ENCODE measurements at regions not wholly inside any gene's neighbourhood (a gene's known extent, or its start where the extent isn't known, plus 50 kb on each side); places are given as distances from the start of the nearest gene placed in this dataset.
A peak's percentile ranks its signal among the peaks of the same experiment; 100 is the strongest.
"Not testable (repeated sequence)": the region's sequence is repeated elsewhere in the genome, so short reads cannot be mapped to it uniquely, and the experiment has no call there.

DNA sequence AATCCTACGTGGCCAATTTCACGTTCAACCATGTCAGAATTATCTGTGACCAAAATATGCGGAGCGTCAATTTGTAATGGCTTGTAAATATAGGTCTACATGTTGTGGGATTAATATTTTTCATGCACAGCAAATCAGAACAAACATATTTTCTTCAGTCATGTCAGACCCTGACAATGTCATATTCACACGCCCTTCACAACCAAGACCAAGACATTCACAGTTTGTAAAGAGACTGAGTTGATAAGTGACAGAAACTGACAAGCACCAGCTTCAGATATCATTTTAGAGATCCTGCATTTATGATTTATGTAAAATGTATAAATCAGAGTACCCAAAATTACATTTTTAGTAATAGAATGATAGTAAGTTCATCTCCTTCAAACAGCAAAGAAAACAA is 57.3 kb upstream of the NOVA1 start:
- TF ChIP-seq, protein P1, sequence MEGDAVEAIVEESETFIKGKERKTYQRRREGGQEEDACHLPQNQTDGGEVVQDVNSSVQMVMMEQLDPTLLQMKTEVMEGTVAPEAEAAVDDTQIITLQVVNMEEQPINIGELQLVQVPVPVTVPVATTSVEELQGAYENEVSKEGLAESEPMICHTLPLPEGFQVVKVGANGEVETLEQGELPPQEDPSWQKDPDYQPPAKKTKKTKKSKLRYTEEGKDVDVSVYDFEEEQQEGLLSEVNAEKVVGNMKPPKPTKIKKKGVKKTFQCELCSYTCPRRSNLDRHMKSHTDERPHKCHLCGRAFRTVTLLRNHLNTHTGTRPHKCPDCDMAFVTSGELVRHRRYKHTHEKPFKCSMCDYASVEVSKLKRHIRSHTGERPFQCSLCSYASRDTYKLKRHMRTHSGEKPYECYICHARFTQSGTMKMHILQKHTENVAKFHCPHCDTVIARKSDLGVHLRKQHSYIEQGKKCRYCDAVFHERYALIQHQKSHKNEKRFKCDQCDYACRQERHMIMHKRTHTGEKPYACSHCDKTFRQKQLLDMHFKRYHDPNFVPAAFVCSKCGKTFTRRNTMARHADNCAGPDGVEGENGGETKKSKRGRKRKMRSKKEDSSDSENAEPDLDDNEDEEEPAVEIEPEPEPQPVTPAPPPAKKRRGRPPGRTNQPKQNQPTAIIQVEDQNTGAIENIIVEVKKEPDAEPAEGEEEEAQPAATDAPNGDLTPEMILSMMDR (IDR thresholded peaks at IDR 0.05): no peak
- Mint-ChIP-seq H3K9me3 (no peaks in the 10 kb centered on the region), H3K27ac (no peak overlapping the region), H3K4me1 (peaks cover 6% of the 10 kb centered on the region), H3K36me3 (ENCODE audit: low read depth) (no peaks in the 10 kb centered on the region), H3K4me3 (no peak overlapping the region), H3K27me3 (ENCODE audit: low read depth, poor library complexity) (no peaks in the 10 kb centered on the region)
- DNase-seq: no peak

DNA sequence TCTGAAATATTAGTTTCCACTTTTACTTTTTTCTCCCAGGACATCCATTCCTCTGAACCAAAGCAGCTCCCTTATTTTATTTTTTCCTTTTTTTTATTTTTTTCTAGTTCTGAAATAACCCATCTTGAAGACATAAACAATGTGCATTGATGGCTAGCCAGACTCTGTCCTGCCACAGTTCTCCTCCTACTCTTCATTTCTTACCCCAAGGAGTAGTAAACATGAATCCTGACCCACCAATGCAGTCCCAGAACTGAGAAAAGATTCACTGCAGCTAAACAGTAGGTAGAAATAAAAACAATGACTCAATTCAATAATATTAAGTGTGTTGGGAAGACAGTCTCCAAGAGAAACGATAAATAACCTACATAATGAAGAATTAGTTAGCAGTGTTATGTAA is 65.7 kb upstream of the NOVA1 start:
- H3K9me3 Mint-ChIP-seq: peaks cover 15% of the 10 kb centered on the region
- peaks cover 3% of the 10 kb centered on the region for H3K27me3 Mint-ChIP-seq (ENCODE audit: low read depth, poor library complexity)
- no peak overlapping the region for H3K4me3 Mint-ChIP-seq
- DNase-seq: no peak
- no peak overlapping the region for H3K27ac Mint-ChIP-seq
- no peaks in the 10 kb centered on the region for H3K4me1 Mint-ChIP-seq
- H3K36me3 Mint-ChIP-seq (ENCODE audit: low read depth): peaks cover 6% of the 10 kb centered on the region
- TF ChIP-seq, protein P1 (IDR thresholded peaks at IDR 0.05): no peak

DNA sequence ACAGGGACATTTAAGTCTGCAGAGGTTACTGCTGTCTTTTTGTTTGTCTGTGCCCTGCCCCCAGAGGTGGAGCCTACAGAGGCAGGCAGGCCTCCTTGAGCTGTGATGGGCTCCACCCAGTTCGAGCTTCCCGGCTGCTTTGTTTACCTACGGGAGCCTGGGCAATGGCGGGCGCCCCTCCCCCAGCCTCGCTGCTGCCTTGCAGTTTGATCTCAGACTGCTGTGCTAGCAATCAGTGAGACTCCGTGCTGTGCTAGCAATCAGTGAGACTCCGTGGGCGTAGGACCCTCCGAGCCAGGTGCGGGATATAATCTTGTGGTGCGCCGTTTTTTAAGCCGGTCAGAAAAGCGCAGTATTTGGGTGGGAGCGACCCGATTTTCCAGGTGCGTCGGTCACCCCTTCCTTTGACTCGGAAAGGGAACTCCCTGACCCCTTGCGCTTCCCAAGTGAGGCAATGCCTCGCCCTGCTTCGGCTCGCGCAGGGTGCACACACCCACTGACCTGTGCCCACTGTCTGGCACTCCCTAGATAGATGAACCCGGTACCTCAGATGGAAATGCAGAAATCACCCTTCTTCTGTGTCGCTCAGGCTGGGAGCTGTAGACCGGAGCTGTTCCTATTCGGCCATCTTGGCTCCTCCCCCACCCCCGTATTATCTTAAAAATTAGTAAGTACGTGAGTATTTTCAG is 81.0 kb upstream of the NOVA1 start:
- H3K4me3 Mint-ChIP-seq: peak overlapping the region; percentile 27
- H3K27me3 Mint-ChIP-seq (ENCODE audit: low read depth, poor library complexity); DNase-seq; H3K27ac Mint-ChIP-seq; H3K4me1 Mint-ChIP-seq: not testable (repeated sequence)
- peaks cover 41% of the 10 kb centered on the region for H3K9me3 Mint-ChIP-seq
- H3K36me3 Mint-ChIP-seq (ENCODE audit: low read depth): peaks cover 14% of the 10 kb centered on the region

DNA sequence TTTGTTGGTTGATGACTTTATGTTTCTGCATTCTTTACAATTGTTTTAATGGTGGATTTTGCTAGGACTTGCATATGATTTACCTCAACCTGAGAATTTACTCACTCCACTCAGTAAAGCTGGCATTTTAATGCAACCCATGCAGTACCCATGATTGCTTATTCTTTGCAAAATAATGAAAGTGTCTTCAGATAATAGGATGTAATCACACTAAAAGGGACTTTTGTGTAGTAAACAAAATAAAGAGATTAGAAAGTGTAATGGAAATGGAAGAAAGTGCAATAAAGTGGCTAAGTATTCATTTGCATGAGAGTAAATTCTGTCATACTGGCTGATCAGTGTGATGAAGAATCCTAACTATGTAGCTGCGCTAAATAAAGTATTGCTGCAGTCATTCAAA is 87.6 kb upstream of the NOVA1 start:
- peaks cover 2% of the 10 kb centered on the region for H3K4me1 Mint-ChIP-seq
- H3K9me3 Mint-ChIP-seq: peaks cover 27% of the 10 kb centered on the region

DNA sequence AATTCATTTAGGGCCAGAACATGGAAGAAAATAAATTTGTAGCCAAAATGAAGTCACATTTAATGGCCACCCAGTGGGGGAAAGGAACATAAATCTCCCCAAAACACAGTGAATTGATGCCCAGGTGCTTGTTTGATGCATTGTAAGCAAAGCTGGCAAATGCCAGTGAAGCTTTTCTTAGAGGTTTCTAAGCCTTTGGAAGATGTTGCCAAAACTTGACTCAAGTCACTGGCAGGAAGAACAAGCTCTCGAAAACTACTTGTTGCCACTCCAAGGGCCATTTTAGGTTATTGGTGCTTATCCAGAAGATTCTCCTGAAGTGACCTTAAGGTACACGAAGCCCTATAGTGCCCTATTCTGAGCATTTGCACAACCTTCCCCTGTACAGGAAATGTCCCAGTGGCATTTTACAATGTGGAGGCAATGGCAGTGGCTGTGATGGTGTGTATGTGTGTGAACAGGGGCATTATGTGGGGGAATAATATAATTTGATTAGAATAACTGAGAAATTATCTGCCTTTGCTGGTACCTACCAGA is 89.5 kb upstream of the NOVA1 start:
- H3K9me3 Mint-ChIP-seq: peaks cover 15% of the 10 kb centered on the region
- H3K27ac Mint-ChIP-seq: no peak overlapping the region
- no peaks in the 10 kb centered on the region for H3K36me3 Mint-ChIP-seq (ENCODE audit: low read depth)
- DNase-seq: no peak
- no peak overlapping the region for H3K4me3 Mint-ChIP-seq
- peaks cover 8% of the 10 kb centered on the region for H3K4me1 Mint-ChIP-seq
- TF ChIP-seq, protein P1 (IDR thresholded peaks at IDR 0.05): no peak
- H3K27me3 Mint-ChIP-seq (ENCODE audit: low read depth, poor library complexity): no peaks in the 10 kb centered on the region

More for the DNA sequence above, 87.6 kb upstream of the NOVA1 start:
- TF ChIP-seq, protein P1 (IDR thresholded peaks at IDR 0.05): no peak
- Mint-ChIP-seq H3K36me3 (ENCODE audit: low read depth) (peaks cover under 1% of the 10 kb centered on the region), H3K4me3 (no peak overlapping the region), H3K27me3 (ENCODE audit: low read depth, poor library complexity) (no peaks in the 10 kb centered on the region), H3K27ac (no peak overlapping the region)
- DNase-seq: no peak

DNA sequence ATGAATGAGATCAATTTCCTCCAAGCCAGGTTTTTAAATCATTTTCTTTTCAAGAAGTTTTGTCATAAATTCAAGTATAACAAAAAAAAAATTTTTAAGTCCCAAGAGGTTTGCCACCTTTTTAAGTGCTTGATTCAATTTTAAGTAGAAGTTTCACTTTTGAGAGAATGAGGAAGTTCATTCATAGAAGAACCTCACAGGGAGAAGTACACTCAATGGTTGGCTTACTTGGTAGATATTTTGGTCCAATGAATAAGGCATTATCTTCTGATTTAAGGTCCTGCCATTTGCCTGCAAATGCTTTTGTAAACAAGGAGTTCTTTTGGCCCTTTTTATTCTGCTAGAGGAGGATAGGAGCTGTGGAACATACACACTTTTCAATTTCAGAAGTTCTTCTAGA is 96.7 kb upstream of the NOVA1 start:
- H3K9me3 Mint-ChIP-seq: peaks cover 3% of the 10 kb centered on the region
- peaks cover 19% of the 10 kb centered on the region for H3K4me1 Mint-ChIP-seq
- no peaks in the 10 kb centered on the region for H3K36me3 Mint-ChIP-seq (ENCODE audit: low read depth)
- no peak overlapping the region for H3K4me3 Mint-ChIP-seq
- DNase-seq: no peak
- TF ChIP-seq, protein P1 (IDR thresholded peaks at IDR 0.05): no peak
- no peaks in the 10 kb centered on the region for H3K27me3 Mint-ChIP-seq (ENCODE audit: low read depth, poor library complexity)
- H3K27ac Mint-ChIP-seq: no peak overlapping the region

Data from nephron progenitor cell (in vitro differentiated cells).